HCEC 1CT (cell line): ENCODE measurements at regions not wholly inside any gene's neighbourhood (a gene's known extent, or its start where the extent isn't known, plus 50 kb on each side); places are given as distances from the start of the nearest gene placed in this dataset.

Source experiments
- DNase-seq: peaks from one replicate; pipeline ENCODE4 v3.0.0-alpha.2; 2017

DNA sequence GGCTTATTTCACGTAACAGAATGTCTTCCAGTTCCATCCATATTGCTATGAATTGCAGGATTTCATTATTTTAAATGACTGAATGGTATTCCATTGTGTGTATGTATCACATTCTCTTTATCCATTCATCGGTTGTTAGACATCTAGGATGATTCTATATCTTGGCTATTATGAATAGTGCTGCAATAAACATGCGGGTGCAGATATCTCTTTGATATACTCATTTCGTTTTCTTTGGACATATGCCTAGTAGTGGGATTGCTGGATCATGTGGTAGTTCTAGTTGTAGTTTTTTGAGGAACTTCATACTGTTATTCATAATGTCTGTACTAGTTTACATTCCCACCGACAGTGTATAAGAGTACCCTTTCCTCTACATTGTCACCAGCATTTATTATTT lies 460.5 kb downstream of the MAN2A1 start:
- DNase-seq = peak; percentile 58

GRCh38 chr5:110159202-110159601 lies 469.5 kb downstream of the MAN2A1 start:
- DNase-seq = peak; percentile 76

DNA sequence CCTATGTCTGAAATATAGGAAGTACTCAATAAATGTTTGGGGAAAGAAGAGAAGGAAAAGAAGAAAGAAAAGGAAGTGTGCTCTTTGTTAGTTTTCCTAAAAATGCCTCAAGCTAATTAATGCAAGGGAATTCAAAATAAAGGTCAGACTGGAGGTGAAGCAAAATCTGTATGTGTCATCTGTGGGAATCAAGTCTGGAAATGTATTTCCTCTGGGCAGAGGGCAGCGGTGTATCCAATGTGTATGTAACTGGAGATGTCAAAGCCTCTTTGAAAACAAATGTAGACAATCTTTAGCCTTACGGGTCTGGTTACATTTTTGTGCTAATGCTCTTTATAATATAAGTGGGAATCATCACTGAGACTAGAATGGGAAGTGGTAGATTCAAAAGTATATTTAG lies 471.4 kb downstream of the MAN2A1 start:
- DNase-seq = no peak

GRCh38 chr5:110165366-110165765 lies 475.6 kb downstream of the MAN2A1 start:
- no peak for DNase-seq

DNA sequence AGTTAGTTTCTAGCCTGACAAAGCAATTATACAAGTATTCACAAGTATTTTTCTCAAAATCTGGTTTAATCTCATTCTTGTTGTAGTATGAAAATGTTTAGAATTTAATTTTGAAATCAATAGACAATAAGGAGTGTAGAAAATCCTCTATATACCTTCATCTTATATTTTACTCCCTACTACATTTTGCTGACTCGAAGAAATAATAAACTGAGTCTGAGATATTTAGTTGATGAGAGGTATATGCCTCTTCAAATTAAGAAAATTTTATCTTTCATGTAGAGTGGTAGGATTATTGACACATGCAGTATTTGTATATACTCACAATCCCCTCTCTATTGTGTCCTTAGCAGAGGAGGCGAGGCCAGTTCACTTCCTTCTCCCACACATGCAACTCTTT lies 477.7 kb downstream of the MAN2A1 start:
- no peak for DNase-seq

DNA sequence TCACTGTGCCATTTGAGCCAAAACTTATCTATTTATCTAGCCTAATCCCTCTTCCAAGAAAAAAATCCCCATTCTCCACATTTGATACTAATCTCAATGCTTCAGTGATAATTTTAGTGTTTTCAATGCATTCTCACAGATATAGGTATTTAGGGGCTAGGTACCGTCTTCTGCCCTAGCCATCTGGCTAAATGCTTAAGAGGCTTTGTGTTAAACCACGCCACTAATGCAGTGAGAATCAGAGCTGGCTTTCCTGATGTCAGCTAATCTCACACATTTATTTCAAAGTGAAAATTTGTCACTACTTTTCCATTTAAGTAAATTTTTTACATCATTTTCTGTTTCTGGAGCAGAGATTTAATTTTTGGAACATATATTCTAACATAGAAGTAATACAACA lies 479.7 kb downstream of the MAN2A1 start:
- DNase-seq = no peak

DNA sequence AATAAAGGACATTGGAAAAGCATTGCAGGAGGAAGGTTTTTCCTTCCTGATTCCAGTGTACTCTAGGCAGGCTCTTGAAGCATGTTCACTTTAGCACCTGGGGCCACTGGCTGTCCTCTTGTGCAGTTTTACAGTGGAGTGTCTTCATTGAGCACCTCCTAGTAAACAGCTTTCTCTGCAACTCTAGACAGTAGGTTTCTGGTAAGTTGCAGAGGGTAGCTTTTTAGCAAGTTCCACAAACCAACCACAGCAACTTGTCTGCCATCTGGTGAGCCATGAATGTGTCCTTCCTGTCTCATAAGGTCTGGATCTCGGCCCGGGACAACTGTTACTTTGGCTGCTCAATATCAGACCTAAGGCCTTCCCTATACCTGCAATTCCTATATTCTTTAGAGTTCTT lies 488.0 kb downstream of the MAN2A1 start:
- no peak for DNase-seq

- no peak for DNase-seq
Observed at GRCh38 chr5:110179321-110179720, 489.6 kb downstream of the MAN2A1 start.

DNA sequence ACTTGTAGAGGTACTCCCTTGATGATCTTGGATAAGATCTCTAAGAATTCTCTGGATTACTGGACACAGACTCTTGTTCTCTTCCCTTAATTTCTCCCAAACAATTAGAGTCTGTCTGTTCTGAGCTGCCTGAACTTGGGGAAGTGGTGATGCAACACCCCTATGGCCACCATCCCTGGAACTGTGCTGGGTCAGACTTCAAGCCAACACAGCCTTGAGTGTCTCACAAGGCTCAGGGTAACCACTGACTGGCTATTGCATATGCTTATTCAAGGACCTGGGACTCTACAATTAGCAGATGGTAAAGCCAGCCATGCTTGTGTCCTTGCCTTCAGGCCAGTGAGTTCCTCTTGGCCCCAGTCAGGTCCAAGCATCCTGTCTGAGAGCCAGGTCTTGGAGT lies 504.5 kb downstream of the MAN2A1 start:
- DNase-seq = no peak

DNA sequence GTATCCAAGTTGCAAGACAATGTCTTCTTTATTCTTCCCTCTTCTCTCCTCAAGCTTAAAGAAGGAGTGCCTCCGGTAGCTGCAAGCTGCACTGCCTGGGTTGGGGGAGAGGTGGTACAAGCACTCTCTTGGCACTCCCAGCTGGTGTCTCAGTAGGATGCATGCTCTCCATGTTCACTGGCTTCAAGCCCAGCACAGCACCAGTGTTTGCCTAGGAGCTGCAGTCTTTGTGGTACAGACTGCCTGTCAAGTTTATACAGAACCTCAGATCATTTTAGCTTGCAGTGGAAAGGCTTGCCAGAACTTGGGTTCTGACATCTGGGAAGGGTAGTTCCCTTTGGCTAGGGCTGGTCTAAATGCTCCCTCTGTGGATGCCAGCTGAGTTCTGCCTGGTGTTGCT lies 505.6 kb downstream of the MAN2A1 start:
- no peak for DNase-seq

GRCh38 chr5:110201791-110202190 lies 512.1 kb downstream of the MAN2A1 start:
- no peak for DNase-seq

GRCh38 chr5:110203661-110204060 lies 513.9 kb downstream of the MAN2A1 start:
- no peak for DNase-seq

GRCh38 chr5:110209401-110209800 lies 517.1 kb downstream of the TMEM232 start:
- no peak for DNase-seq

- DNase-seq = no peak
Observed at GRCh38 chr5:110218981-110219380, 507.5 kb downstream of the TMEM232 start.

DNA sequence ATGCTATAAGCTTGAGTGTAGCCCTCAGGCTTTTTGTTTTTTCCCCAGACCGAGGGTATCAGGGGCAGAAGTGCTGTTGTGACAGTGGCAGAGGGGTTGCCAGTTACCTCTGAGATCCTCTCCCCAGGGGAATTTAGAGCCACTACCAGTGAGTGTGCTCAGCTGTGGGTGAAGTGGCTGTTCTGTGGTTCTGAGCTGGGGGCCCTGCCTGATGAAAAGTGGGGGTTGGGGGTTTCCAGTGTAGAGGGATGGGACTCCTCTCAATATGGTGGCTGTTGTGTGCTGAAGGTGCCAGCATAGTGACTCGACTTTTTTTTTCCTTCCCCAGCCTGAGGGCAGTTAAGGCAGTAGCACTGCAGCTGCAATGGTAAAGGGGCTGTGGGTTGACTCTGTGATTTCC lies 506.7 kb downstream of the TMEM232 start:
- DNase-seq = no peak

DNA sequence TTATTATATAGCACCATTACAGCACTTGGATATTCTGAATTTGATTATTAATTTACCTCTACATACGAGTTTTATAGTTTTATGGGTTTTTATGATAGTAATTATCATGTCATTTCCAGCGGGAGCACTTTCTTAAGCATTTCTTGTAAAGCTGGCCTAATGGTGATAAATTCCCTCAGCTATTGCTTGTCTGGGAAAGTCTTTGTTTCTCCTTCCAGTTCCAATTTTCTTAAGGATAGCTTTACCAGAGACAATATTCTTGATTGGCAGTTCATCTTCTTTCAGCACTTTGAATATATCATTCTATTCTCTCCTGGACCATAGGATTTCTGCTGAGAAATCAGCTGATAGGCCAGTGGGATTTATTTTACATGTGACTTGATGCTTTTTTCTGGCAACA lies 505.4 kb downstream of the TMEM232 start:
- no peak for DNase-seq

DNA sequence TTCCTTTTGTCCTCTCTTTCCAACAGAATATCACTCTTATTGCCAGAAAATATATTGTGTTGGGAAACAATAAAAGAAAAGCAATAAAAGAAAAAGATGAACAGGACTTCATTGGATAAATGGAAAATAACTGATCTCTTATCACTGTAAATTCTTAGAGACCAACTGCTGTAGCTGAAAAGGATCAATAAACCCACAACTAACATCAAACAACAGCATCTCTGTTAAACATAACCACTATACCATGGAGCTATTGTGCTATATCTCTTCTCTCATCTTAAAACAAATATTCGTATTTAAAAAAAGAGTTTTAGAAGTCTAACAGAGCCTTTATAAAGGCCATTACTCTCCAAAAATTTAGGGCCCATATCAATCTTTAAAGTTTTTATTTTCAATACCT lies 502.4 kb downstream of the TMEM232 start:
- DNase-seq = no peak

DNA sequence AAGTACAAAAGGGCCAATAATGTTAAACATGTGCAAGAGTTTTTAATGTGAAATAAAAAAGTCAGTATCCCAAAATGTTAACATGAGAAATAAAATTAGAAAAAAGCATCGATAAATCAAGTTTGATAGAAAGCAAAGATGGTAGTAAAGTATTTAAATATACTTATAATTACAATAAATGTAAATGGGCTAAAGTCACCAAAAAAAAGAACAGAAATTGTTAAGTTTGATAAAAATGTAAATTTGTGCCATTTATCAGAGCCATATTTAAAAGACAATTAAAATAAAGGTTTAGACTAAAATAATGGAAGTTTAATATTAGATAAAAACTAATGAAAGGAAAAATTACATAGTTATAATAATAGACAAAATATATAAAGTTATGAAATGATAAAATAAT lies 500.5 kb downstream of the TMEM232 start:
- no peak for DNase-seq

GRCh38 chr5:110239786-110240185 lies 486.7 kb downstream of the TMEM232 start:
- DNase-seq = no peak

DNA sequence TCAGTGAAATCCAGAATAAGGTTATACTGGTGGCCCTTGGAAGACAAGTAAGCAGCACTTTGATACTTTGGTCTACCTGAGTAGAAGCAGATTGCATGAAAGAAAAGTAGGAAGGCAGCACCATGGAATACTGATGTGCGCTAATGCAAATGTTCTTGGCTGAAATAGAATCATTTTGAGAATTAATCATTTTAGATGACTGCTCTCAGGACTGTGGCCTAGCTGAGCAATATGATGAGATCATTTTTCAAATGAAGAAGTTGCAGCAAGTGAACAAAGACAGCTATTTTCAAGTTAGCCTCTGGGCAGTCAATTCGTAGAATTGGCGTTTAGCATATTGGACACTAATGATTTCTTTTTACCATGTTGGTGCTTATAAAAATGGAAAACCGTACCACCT lies 483.5 kb downstream of the TMEM232 start:
- DNase-seq = no peak

DNA sequence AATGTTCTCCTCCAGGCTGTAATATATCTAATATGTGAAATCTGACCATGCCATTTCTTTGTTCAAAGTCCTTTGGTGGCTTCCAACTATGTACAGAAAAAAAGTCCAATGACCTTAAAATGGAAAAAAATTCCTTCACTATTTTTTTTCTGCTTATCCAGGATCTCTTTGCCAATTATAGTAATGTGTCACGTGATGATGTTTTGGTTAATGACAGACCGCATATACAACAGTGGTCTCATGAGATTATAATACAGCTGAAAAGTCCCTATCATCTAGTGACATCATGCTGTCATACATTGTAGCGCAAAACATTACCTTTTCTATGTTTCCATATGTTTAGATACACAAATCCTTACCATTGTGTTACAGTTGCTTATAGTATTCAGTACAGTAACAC lies 477.6 kb downstream of the TMEM232 start:
- no peak for DNase-seq

GRCh38 chr5:110250355-110250754 lies 476.1 kb downstream of the TMEM232 start:
- no peak for DNase-seq

DNA sequence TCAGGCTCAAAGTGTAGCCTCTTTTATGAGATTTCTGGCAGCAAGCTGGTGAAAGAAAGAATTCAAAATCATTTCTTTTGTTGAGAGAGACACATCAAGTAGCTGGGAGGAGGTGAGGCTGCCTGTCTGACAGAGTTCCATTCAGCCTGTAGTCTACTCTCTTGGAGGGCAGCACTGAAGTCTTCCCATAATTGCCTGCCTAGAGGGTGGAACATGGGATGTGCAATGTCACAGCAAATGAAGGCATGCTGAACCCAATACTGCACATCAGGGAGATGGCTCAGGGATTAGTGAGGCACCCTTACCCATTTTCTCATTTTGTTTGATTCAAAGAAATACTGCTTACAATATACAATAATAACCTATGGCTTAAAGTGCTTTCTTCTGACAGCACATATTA lies 475.7 kb downstream of the TMEM232 start:
- no peak for DNase-seq

GRCh38 chr5:110251366-110251765 lies 475.1 kb downstream of the TMEM232 start:
- no peak for DNase-seq

DNA sequence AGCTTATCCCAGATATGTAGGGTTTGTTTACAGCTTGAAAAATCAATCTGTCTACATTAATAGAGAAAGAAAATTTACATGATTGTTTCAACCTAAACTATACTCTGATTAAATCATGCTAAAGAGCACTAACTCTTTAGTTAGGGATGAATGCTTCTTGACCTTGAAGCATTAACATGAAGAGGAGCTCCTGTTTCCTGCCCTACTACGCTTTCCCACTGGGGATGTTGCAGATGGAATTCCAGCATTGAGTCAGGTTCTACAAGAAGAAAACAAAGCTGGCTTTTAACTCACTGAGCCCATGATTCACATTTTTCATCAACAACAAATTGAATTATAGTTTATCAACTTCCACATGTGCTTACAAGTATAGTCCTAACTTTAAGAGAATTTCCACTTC lies 471.3 kb downstream of the TMEM232 start:
- no peak for DNase-seq

GRCh38 chr5:110256298-110256697 lies 470.2 kb downstream of the TMEM232 start:
- DNase-seq = no peak
